HFFc6 (cell line): ENCODE measurements at regions not wholly inside any gene's neighbourhood (a gene's known extent, or its start where the extent isn't known, plus 50 kb on each side); places are given as distances from the start of the nearest gene placed in this dataset.

ENCODE experiments used
- DNase-seq: peaks from one replicate; pipeline ENCODE4 v3.0.0-alpha.2; 2018
- H3K27ac Mint-ChIP-seq: 2 replicates; pipeline ENCODE4 v1.8.0; 2020; ENCODE audit warnings: mild to moderate bottlenecking, mixed read lengths
- H3K27me3 Mint-ChIP-seq: 2 replicates; pipeline ENCODE4 v1.8.0; 2021; ENCODE audit warnings: mild to moderate bottlenecking, moderate library complexity, mixed read lengths; ENCODE audit not compliant: insufficient read depth
- H3K36me3 Mint-ChIP-seq: 2 replicates; pipeline ENCODE4 v1.8.0; 2021; ENCODE audit warnings: low read depth, mixed read lengths
- H3K4me1 Mint-ChIP-seq: 2 replicates; pipeline ENCODE4 v1.8.0; 2020; ENCODE audit warnings: low read depth, mixed read lengths
- H3K4me3 Mint-ChIP-seq: 2 replicates; pipeline ENCODE4 v1.8.0; 2020; ENCODE audit warnings: mild to moderate bottlenecking, moderate library complexity, mixed read lengths
- H3K9me3 Mint-ChIP-seq: 2 replicates; pipeline ENCODE4 v1.8.0; 2020; ENCODE audit warnings: mild to moderate bottlenecking, mixed read lengths
- TF ChIP-seq, protein P1 (sequence below): fragments of 200-600 bp; sonication (generic); IDR thresholded peaks from 2 replicates; pipeline ENCODE4 v1.5.0; 2021; ENCODE audit warnings: antibody characterized with exemption, mild to moderate bottlenecking

DNA sequence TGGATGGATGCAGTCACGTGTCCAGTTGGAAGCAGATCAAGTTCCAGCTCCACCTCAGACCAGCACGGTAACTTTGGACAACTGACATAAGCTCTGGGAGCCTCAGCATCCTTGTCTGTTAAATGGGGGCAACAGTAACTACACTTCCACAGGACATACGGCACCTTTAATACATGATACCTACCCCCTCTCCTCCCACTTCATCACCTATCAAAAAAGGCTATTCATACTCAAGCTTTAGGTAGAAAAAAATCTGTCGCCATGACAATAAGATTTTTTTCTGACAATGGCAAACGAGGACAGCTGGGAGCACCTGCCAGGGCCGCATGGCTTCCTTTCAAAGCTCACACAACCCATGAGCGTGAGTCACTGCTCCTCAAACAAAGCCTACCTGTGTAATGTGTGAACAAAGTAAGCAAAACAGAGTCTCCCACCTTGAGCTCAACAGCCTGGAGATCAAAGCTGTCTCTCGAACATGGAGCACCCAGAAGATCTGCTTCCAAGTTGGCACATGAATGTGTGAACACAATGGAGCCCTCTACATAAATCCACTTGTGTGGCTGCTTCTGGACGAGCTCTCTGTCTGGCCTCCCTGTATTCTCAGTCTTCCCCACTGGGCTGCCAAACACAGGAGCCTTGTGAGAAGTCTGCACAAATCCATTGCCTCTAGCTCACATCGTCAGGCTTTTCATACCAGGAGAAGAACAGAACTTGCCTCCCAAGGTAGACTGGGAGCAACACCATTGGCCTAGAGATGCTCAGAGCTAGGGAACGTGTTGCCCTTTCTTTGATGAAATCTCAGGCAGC lies 459.7 kb downstream of the SOX9 start:
- Mint-ChIP-seq H3K4me1 (peaks cover 18% of the 10 kb centered on the region), H3K27ac (no peak overlapping the region), H3K27me3 (peaks cover 7% of the 10 kb centered on the region), H3K36me3 (no peaks in the 10 kb centered on the region), H3K9me3 (no peaks in the 10 kb centered on the region), H3K4me3 (no peak overlapping the region)
- DNase-seq: no peak
- TF ChIP-seq, protein P1, sequence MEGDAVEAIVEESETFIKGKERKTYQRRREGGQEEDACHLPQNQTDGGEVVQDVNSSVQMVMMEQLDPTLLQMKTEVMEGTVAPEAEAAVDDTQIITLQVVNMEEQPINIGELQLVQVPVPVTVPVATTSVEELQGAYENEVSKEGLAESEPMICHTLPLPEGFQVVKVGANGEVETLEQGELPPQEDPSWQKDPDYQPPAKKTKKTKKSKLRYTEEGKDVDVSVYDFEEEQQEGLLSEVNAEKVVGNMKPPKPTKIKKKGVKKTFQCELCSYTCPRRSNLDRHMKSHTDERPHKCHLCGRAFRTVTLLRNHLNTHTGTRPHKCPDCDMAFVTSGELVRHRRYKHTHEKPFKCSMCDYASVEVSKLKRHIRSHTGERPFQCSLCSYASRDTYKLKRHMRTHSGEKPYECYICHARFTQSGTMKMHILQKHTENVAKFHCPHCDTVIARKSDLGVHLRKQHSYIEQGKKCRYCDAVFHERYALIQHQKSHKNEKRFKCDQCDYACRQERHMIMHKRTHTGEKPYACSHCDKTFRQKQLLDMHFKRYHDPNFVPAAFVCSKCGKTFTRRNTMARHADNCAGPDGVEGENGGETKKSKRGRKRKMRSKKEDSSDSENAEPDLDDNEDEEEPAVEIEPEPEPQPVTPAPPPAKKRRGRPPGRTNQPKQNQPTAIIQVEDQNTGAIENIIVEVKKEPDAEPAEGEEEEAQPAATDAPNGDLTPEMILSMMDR: no peak

DNA sequence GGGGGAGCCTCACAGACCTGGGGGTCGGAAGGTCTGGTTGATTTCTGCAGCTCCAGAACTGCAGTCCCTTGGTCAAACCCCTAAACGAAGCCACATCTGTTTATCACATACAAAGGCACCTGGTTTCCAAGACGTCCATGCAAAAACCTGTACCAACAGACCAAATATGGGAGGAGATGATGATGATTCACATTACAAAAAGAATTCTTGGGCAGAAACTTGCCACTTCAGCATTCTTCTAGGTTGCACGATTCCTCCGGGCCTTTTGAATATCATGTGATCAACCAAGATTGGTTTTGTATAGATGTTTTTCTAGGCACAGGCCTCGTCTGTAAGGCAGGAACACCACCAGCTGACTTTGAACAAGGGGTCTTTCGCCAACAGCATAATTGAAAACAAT lies 466.3 kb downstream of the SOX9 start:
- Mint-ChIP-seq H3K27ac (no peak overlapping the region), H3K4me3 (no peak overlapping the region), H3K27me3 (peaks cover 5% of the 10 kb centered on the region), H3K4me1 (peaks cover 30% of the 10 kb centered on the region), H3K9me3 (no peaks in the 10 kb centered on the region), H3K36me3 (no peaks in the 10 kb centered on the region)
- TF ChIP-seq, protein P1: no peak
- no peak for DNase-seq

DNA sequence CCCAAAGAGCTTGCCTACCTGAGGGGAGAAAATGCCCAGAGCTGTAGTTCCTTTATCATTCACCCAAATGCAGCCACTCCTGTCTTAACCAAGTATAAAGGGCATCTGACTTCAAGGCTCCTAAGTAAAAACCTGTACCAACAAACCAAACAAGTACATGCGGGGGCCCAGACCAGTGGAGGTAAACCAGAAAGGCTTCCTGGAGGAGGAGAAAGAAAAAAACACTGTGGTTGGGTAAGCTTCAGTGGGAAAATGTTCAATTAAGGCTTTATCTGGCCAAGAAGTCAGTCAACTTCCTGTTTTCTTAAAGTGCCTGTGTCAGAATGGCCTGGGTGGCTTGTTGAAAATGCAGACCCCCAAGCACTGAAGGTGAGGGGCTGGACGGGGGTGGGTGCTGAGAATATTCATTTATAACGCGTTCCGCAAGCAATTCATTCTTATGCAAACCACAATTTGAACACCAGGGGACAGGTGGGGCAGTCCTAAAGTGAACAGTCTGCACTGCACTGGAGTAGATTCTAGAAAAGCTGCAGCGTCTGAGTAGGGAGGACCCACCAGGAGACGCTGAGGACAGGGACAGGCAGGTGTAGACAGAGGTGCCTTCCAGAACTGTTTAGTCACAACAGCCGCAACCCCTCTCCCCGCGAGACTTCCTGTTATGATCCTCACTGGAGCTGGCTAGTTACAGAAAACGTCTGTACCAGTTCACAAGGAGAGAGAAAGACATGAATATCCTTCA lies 467.1 kb downstream of the SOX9 start:
- Mint-ChIP-seq H3K36me3 (no peaks in the 10 kb centered on the region), H3K27me3 (peaks cover 6% of the 10 kb centered on the region), H3K4me1 (peaks cover 32% of the 10 kb centered on the region), H3K27ac (no peak overlapping the region), H3K4me3 (no peak overlapping the region), H3K9me3 (no peaks in the 10 kb centered on the region)
- DNase-seq: no peak
- TF ChIP-seq, protein P1: 0 out of 2 replicates have a peak, but pooled peaks have one; percentile 14

DNA sequence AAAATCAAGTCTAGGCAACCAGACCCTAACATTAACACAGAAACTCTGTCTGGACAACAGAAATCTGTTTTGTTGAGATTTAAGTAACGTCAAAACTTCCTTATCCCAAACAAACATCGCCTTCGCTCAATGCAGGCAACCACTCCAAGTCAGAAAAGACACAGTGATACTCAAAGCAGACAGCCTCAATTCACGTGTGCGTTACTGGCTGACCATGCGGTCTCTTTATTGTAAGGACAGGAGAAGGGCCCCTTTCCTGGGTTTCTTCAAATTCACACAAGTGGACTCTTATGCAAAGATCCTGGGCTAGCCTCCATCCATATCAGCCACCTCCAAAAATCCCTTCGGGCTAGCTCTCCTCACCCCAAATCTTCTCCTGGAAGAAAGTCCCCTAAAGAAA lies 467.7 kb downstream of the SOX9 start:
- TF ChIP-seq, protein P1: no peak
- Mint-ChIP-seq H3K27ac (no peak overlapping the region), H3K4me3 (no peak overlapping the region), H3K36me3 (no peaks in the 10 kb centered on the region), H3K27me3 (peaks cover 7% of the 10 kb centered on the region), H3K9me3 (no peaks in the 10 kb centered on the region), H3K4me1 (peaks cover 32% of the 10 kb centered on the region)
- no peak for DNase-seq

DNA sequence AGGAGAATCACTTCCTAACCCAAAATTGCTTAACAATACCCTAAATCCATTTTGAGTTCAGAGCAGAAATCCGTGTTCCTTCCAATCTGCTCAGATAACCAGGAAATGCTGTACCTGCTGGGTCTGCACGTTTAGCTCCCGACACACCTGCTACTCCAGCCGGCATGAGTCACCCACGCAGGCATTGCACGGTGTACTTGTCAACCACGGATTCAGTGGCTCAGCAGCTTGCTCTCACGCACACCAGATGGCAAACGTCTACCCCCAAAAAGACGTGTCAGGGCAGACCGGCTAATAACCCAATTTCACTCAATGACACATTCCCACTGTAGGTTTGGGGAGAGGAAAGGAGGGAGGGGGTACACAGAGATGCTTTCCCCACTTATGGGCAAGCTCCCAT lies 468.1 kb downstream of the SOX9 start:
- TF ChIP-seq, protein P1: no peak
- H3K4me3 Mint-ChIP-seq: no peak overlapping the region
- H3K27ac Mint-ChIP-seq: no peak overlapping the region
- H3K27me3 Mint-ChIP-seq: peaks cover 10% of the 10 kb centered on the region
- peaks cover 32% of the 10 kb centered on the region for H3K4me1 Mint-ChIP-seq
- no peak for DNase-seq
- no peaks in the 10 kb centered on the region for H3K9me3 Mint-ChIP-seq
- H3K36me3 Mint-ChIP-seq: no peaks in the 10 kb centered on the region
